ENCODE measurements at regions not wholly inside any gene's neighbourhood (a gene's known extent, or its start where the extent isn't known, plus 50 kb on each side); places are given as distances from the start of the nearest gene placed in this dataset.
"Not testable (repeated sequence)": the region's sequence is repeated elsewhere in the genome, so short reads cannot be mapped to it uniquely, and the experiment has no call there.

- TF ChIP-seq SP1 (IDR thresholded peaks at IDR 0.05; ENCODE audit: low read depth); RAD21 (IDR thresholded peaks at IDR 0.05; ENCODE audit: low read depth); POLR2A (IDR thresholded peaks at IDR 0.05; ENCODE audit: borderline replicate concordance, extremely low read depth, insufficient read depth, insufficient read length); EZH2 (IDR thresholded peaks at IDR 0.05); CTCF (IDR thresholded peaks at IDR 0.05 in 2 of 3, conservative IDR thresholded peaks at IDR 0.05 in 1 of 3; ENCODE audit: borderline replicate concordance in 1 of 3, insufficient read depth in 1 of 3, low read depth in 2 of 3, low read length in 2 of 3); EZH2phosphoT487 (IDR thresholded peaks at IDR 0.05; ENCODE audit: borderline replicate concordance): not testable (repeated sequence)
- TF ChIP-seq, protein P1, sequence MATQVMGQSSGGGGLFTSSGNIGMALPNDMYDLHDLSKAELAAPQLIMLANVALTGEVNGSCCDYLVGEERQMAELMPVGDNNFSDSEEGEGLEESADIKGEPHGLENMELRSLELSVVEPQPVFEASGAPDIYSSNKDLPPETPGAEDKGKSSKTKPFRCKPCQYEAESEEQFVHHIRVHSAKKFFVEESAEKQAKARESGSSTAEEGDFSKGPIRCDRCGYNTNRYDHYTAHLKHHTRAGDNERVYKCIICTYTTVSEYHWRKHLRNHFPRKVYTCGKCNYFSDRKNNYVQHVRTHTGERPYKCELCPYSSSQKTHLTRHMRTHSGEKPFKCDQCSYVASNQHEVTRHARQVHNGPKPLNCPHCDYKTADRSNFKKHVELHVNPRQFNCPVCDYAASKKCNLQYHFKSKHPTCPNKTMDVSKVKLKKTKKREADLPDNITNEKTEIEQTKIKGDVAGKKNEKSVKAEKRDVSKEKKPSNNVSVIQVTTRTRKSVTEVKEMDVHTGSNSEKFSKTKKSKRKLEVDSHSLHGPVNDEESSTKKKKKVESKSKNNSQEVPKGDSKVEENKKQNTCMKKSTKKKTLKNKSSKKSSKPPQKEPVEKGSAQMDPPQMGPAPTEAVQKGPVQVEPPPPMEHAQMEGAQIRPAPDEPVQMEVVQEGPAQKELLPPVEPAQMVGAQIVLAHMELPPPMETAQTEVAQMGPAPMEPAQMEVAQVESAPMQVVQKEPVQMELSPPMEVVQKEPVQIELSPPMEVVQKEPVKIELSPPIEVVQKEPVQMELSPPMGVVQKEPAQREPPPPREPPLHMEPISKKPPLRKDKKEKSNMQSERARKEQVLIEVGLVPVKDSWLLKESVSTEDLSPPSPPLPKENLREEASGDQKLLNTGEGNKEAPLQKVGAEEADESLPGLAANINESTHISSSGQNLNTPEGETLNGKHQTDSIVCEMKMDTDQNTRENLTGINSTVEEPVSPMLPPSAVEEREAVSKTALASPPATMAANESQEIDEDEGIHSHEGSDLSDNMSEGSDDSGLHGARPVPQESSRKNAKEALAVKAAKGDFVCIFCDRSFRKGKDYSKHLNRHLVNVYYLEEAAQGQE (IDR thresholded peaks at IDR 0.05; ENCODE audit: low read depth), result not testable (repeated sequence)
These were observed 174.3 kb upstream of the PLGLB2 start for GRCh38 chr2:87573386-87574192.
